ENCODE measurements at regions not wholly inside any gene's neighbourhood (a gene's known extent, or its start where the extent isn't known, plus 50 kb on each side); places are given as distances from the start of the nearest gene placed in this dataset.
"Not testable (repeated sequence)": the region's sequence is repeated elsewhere in the genome, so short reads cannot be mapped to it uniquely, and the experiment has no call there.

DNA sequence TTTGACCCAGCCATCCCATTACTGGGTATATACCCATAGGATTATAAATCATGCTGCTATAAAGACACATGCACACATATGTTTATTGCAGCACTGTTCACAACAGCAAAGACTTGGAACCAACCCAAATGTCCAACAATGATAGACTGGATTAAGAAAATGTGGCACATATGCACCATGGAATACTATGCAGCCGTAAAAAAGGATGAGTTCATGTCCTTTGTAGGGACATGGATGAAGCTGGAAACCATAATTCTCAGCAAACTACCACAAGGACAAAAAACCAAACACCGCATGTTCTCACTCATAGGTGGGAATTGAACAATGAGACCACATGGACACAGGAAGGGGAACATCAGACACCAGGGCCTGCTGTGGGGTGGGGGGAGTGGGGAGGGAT is 129.4 kb upstream of the ZNF366 start:
- H4K91ac ChIP-seq (ENCODE audit: insufficient read depth, low read depth, low read length); H3K27me3 ChIP-seq (ENCODE audit: control insufficient read depth, insufficient read depth, low read length); H2AK5ac ChIP-seq (ENCODE audit: low read depth, low read length); in situ Hi-C loops (cut with MboI; ENCODE audit: low sequenced_read_pairs); H3K9me3 ChIP-seq (ENCODE audit: control insufficient read depth, insufficient read depth, low read length); H2BK20ac ChIP-seq (ENCODE audit: low read depth, low read length); H3K9ac ChIP-seq (ENCODE audit: low read depth, low read length); CTCF ChIA-PET; H2AFZ ChIP-seq (replicated peaks; ENCODE audit: low read length, poor library complexity); DNase-seq; H3K56ac ChIP-seq (ENCODE audit: extremely low read depth, insufficient read depth, low read length); H2BK15ac ChIP-seq (ENCODE audit: low read depth, low read length); H4K20me1 ChIP-seq (ENCODE audit: insufficient read depth, low read length); H2BK5ac ChIP-seq (ENCODE audit: low read depth, low read length, poor library complexity, severe bottlenecking); H2AK9ac ChIP-seq (replicated peaks; ENCODE audit: low read depth, low read length, poor library complexity); H4K8ac ChIP-seq (ENCODE audit: low read depth in 2 of 2, low read length in 2 of 2); H3K23ac ChIP-seq (ENCODE audit: low read depth, low read length); H2BK120ac ChIP-seq (ENCODE audit: low read depth, low read length); H4K5ac ChIP-seq (ENCODE audit: low read depth, low read length); H3K27ac ChIP-seq (ENCODE audit: insufficient read depth, low read length); H3K4me2 ChIP-seq (ENCODE audit: low read depth, low read length); POLR2A ChIA-PET (ENCODE audit: unreplicated experiment); H3K36me3 ChIP-seq (ENCODE audit: control insufficient read depth, insufficient read depth, low read length); H3K14ac ChIP-seq (replicated peaks; ENCODE audit: low read depth, low read length); H3K4me3 ChIP-seq (ENCODE audit: insufficient read depth, low read depth, low read length); intact Hi-C loops (cut with micrococcal nuclease); H3K4ac ChIP-seq (ENCODE audit: low read depth, low read length); H3K9me1 ChIP-seq (ENCODE audit: insufficient read depth, low read length); dilution Hi-C loops (cut with HindIII; ENCODE audit: low sequenced_read_pairs, unreplicated experiment); H3K18ac ChIP-seq (ENCODE audit: low read depth, low read length); H3K79me1 ChIP-seq (ENCODE audit: low read depth in 1 of 2, low read length in 2 of 2); BruUV-seq (replicated peaks); ATAC-seq (ENCODE audit: low read depth): not testable (repeated sequence)
- peaks cover 15% of the 10 kb centered on the region for H3K4me1 ChIP-seq (ENCODE audit: control insufficient read depth, insufficient read depth, low read length)
- no CpG with 5 or more reads among the region's 2 CpGs for WGBS, 2 experiments (ENCODE audit: extremely low coverage in 2 of 2, insufficient read length in 1 of 2)
